ENCODE measurements at regions not wholly inside any gene's neighbourhood (a gene's known extent, or its start where the extent isn't known, plus 50 kb on each side); places are given as distances from the start of the nearest gene placed in this dataset.

GRCh38 chr2:38467768-38468455, 90.8 kb upstream of the ATL2 start:
- TF ChIP-seq CTCF (IDR thresholded peaks at IDR 0.05; ENCODE audit: low read length), result no peak
- no peak for TF ChIP-seq EZH2 (IDR thresholded peaks at IDR 0.05; ENCODE audit: borderline replicate concordance, low read length)

All from OCI-LY1 (cell line).